GM19035 (cell line): ENCODE measurements at regions not wholly inside any gene's neighbourhood (a gene's known extent, or its start where the extent isn't known, plus 50 kb on each side); places are given as distances from the start of the nearest gene placed in this dataset.
"Not testable (repeated sequence)": the region's sequence is repeated elsewhere in the genome, so short reads cannot be mapped to it uniquely, and the experiment has no call there.

ENCODE experiments used
- ATAC-seq: cut with Tn5 transposase; IDR thresholded peaks from one replicate; pipeline ENCODE4 v1.9.1; 2021; ENCODE audit not compliant: unreplicated experiment

DNA sequence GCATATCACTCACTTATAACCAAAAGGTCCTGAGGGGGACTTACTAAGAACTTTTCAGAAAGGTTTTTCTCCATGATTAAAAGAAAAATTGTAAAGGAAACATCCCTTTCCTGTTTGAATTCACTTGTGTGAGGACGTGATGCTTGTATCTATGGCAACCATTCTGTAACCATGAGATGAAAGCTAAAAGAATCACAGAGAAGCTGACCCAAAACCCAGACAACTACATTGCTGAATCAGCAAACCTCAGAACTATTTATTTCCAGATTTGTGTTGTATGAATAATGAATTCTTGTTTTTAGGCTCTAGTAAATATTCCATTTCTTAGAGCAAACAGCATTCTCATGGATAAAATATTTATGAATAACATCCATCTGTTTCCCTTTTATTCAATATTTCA, 91.2 kb downstream of the RCHY1 start:
- no peak for ATAC-seq

DNA sequence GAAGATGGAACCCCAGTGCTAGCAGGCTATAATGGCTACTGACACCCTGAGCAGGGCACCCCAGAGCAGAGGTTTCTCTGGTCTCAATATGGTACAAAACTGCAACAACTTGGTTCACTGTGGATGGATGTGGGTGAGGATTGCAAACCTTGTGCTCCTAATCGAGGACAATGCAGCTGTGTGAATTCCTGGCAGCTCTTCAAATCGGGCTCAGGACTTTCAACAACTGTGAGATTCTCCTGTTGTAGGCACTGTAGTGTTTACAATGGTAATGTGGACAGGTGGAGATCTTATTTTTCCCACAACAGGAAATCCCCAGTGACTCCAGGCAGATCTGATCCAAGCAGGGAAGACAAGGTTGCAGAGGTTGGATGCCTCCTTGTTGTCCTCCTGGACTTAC, 101.5 kb downstream of the RCHY1 start:
- ATAC-seq = no peak

GRCh38 chr4:75398501-75398900, 115.7 kb downstream of the RCHY1 start:
- ATAC-seq = no peak

DNA sequence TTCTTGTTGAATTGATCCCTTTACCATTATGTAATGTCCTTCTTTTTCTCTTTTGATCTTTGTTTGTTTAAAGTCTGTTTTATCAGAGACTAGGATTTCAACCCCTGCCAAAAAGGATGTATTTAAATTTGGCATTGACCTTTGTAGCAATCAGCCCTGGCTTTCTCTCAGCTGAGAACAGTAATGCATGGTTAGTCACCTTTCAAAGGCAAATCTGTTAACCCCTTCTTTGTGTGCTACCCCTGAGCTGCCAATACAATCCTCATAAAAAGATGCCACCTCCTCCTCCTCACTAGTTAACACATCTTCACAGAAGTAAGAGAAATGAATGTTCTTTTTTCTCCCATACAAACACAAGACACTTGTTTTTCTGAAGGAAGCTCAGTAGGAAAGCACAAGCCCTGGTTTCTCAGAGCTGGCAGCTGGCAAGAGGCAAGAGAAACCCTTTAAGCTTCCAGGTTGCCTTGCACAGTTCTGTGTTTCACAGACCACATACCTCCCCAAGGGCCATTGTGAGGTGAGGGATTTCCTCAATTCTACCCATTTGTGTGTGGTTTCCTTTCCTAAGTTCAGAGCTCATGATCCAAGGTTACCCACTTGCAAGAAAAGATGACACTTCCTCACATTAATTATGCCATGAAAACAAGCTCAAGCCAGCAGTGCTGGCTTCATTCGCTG, 122.6 kb downstream of the RCHY1 start:
- ATAC-seq = no peak

DNA sequence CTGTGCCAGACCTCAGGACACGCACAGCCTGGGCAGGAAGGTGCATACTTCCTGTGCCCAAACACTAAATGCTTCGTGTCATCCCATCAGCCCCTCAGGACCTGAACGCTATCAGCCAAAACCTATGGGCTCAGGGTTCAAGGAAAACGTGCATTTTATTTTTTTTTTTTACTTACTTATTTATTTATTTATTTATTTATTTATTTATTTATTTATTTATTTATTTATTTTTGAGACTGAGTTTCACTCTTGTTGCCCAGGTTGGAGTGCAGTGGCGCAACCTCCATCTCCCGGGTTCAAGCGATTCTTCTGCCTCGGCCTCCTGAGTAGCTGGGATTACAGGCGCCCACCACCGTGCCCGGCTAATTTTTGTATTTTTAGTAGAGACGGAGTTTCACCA, 127.8 kb downstream of the RCHY1 start:
- ATAC-seq = not testable (repeated sequence)

GRCh38 chr4:75385106-75385505, 129.1 kb downstream of the RCHY1 start:
- no peak for ATAC-seq

DNA sequence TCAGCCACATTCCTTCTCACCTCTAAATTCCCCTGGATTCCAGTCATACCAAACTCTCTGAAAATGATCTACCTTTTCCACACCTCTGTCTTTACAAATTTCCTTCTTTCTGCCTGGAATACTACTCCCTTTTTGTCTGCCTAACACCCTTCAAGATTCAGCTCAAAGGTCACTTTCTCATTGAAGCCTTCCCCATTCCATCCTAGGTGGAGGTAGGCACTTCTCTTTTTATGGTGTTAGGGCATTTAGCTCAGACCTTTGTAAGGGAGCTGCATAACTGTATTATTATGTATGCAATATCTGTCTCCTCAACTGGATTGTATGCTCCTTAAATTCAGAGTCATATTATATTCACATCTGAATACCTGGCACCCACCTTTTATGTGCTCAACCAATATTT, 137.7 kb downstream of the RCHY1 start:
- ATAC-seq = no peak

DNA sequence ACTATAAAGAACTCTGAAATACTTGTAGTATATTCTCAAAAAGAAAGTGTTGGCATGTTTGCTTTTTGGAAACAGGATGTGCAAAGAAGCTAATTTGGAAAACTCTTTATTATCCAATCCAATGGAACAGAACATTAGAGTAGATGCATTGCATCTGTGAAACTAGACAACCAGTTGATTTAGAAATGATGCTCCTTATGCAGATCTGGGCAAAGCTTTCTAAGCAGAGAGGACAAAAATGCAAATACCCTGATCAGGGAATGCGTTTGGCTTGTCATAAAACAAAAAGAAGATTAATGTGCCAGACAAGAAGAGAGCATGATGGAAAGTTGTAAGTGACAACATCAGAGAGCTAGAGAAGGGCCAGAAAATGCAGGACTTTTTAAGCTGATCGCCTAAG, 142.3 kb downstream of the RCHY1 start:
- no peak for ATAC-seq

DNA sequence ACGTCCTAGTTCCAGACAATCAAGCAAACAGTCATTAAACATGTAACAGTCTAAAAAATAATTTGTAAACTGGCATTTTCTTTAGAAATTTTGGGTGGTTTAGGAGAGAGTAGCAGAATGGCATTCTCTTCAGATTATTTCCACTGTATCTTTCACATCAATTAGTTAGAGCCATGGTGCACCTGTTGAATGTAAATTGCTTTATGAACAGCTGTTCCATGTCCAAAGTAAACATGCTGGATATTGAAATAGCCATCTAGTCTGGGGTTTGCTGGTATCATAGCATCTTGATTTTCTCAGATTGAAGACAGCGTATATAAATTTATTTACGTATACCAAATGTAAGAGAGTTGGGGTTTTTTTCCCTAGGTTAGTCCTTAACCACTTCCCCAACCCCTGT, 143.6 kb downstream of the RCHY1 start:
- ATAC-seq = no peak

- ATAC-seq = no peak
These were observed 168.8 kb downstream of the RCHY1 start for GRCh38 chr4:75345423-75345822.

DNA sequence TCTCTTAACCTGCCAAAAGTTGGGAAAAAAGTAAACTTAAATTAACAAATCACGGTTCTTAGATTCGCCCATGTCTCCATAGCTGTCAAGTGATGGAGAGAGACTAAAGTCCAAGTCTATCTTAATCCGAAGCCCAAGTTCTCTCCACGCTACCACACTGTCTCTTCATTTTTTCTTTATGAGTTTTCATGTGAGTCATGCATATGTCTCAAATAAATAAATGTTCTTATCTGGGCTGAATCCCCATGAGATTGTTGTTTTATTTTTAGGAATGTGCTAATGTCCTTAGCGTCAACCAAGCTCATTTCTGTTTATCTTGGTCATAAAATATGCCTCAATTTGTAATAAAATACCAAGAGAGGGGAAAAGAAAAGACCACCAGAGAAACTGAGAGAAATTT, 169.3 kb downstream of the RCHY1 start:
- ATAC-seq = no peak

DNA sequence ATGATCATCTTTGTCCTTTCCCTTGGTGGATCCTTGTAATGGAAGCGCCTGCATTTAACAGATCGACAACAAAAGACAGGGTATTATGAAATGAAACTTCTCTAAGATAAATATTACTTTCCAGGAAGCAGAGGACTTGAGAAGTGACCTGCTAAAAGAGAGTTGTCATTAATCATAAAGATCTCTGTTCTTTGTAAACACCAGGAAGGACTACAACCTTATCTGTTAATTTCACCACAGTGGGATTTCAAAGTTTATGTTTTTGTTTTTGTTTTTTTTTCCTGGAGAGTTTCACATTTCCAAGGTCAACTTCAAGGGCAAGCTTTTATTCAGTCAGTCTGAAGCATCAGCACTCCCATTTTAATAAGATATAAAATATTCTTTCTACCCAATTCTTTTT, 170.9 kb downstream of the RCHY1 start:
- ATAC-seq = no peak

DNA sequence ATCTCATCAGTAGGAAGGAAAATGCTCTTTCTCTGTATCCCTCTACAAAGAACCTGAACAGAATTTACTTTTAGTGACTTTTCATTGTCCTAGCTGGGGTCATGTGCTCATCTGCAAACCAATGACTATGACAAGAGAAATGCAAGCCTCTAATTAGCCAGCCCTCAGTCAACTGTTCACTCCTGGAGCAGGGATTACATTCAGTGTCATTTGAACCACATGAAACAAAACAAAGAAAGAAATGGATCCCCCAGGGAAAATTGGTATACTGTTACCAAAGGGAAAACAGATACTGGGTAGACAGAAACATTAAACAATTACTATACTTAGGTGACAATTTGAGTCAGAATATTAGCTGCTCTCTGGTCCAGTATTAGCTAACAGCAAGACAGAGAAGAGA, 173.6 kb downstream of the RCHY1 start:
- ATAC-seq = no peak

GRCh38 chr4:75338352-75338880, 175.8 kb downstream of the RCHY1 start:
- no peak for ATAC-seq

GRCh38 chr4:75327804-75328512, 186.2 kb downstream of the RCHY1 start:
- ATAC-seq = no peak

DNA sequence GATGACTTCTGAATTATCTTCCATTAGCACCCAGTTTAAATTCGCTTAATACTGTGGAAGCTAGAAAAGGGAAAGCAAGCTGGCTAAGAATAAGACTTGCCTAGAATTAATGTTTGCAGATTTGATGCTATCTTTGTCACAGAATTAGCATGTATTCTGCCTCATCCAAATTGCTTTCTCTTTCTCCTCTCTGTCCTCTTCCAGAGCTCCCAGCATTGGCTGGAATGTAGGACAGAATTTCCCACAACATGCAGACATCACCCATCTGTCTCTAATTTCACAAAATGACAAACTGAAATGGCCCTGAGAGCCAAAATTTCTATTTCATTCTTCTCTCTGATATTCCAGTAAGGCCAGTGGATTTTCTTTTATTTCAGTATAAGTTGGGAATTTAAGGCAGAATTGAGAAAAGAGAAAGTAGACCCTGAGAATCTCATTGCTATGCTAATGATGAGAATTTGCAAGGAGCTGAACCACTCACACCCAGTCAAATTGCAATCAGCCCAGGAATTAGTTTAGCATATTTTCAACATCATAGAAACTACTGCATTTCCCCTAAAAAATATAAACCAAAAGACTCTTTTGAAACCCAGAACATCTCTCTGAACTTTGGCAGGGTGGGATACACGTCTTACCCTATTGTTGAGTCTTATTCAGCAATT, 188.8 kb downstream of the RCHY1 start:
- no peak for ATAC-seq

DNA sequence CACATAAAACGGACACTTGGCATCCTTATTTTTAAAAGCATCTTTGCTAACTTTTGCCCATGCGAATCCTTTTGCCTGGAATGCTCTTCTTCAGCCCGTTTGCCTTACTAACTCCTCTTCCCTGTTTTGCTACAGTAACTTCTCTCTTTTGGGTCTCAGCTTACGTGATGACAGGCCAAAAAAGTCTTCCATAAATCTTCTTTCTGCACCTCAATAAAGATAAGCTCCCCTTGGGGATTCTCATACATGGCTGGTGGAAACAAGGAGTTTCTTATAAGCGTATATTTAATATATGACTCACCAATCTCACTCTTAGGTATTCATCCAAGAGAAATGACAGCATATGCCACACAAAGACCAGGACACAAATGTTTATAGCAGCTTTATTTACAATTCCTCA, 192.7 kb downstream of the RCHY1 start:
- ATAC-seq = no peak

DNA sequence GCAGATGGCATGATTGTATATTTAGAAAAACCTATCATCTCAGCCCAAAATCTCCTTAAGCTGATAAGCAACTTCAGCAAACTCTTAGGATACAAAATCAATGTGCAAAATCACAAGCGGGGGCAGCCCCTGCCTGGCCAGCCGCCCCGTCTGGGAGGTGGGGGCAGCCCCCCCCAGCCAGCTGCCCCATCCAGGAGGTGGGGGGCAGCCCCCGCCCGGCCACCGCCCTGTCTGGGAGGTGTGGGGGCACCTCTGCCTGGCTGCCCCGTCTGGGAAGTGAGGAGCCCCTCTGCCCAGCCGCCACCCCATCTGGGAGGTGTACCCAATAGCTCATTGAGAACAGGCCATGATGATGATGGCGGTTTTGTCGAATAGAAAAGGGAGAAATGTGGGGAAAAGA, 196.6 kb downstream of the RCHY1 start:
- ATAC-seq = not testable (repeated sequence)

DNA sequence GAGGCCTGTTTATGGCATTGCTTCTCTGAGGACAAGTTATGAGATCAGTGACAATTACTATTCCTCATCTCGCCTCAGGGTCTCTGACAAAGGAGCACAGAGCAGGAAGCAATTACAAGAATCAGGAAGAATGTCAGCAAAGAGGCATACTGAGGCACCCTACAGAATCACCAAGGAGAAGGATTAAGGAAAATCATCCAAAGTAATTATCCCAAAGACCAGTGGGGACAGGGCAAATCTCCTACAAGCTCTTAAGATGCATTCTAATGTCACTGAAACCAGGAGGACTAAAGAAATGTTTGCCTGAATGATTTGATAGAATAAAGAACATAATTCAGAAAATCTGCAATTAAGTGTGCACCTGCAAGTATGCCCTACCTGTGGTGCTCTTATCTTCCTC, 206.2 kb downstream of the RCHY1 start:
- ATAC-seq = no peak

- no peak for ATAC-seq
These were observed 207.7 kb downstream of the RCHY1 start for GRCh38 chr4:75306506-75306905.

DNA sequence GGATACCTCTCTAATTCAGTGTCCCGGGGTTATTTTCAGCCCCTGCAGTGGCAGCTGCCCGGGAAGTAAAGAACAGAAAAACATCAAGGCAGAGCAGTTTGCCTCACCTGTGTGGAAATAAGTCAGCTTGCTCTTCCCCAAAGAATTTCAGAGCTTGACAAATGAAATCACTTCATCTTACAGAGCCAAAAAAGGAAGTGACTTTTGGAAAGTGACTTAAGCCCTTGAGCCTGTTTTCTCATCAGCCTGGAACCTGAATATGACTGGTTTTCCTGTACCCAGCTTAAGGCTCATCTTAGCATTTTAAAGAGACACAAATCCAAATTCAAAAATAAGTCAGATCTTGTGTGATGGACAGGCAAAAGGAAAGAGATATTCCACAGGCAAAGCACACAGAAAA, 211.6 kb downstream of the RCHY1 start:
- ATAC-seq = no peak

DNA sequence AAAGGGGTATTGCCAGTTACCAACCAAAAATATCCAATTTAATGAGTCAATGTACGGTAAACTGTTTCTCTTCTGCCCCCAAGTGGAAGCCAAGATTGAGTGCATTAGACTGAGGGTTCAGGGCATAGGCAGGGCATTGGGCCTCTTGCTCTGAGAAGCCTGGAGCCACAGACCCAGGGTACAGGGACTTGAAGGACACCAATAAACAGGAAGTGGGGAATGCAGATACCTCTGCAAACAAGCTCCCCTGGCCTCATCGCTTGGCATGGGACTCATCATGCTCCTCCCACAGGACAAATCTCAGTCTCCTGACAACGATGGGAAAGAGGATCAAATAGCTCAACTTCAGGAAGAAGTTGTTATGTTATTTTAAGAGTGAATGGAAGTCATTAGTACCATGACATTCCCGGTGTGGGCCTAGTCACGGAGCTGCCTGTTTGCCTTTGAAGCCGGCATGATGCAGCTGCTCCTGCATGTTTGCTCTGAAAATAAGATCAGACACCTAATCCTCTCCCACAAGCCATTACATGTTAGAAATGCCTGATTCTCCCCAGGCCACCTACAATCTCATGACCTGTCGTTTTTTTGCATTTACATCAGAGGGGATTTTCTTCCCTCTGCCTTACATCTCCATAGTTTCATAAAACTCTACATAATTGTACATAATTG, 224.2 kb downstream of the RCHY1 start:
- ATAC-seq = peak; percentile 73
